OCI-LY3 (cell line): ENCODE measurements at regions not wholly inside any gene's neighbourhood (a gene's known extent, or its start where the extent isn't known, plus 50 kb on each side); places are given as distances from the start of the nearest gene placed in this dataset.

Experiments used
- EZH2phosphoT487 ChIP-seq: fragments of 200-600 bp; shearing (Covaris generic); IDR thresholded peaks from 2 replicates; pipeline ENCODE4 v1.6.1; 2018; ENCODE audit warnings: antibody characterized with exemption, mixed run types, low read depth
- TF ChIP-seq, protein P1 (sequence below): fragments of 200-600, 300-600 bp; sonication (generic); IDR thresholded peaks from 2 replicates; pipeline ENCODE4 v1.5.1; 2014; ENCODE audit warnings: antibody characterized with exemption, low read length, low read depth

DNA sequence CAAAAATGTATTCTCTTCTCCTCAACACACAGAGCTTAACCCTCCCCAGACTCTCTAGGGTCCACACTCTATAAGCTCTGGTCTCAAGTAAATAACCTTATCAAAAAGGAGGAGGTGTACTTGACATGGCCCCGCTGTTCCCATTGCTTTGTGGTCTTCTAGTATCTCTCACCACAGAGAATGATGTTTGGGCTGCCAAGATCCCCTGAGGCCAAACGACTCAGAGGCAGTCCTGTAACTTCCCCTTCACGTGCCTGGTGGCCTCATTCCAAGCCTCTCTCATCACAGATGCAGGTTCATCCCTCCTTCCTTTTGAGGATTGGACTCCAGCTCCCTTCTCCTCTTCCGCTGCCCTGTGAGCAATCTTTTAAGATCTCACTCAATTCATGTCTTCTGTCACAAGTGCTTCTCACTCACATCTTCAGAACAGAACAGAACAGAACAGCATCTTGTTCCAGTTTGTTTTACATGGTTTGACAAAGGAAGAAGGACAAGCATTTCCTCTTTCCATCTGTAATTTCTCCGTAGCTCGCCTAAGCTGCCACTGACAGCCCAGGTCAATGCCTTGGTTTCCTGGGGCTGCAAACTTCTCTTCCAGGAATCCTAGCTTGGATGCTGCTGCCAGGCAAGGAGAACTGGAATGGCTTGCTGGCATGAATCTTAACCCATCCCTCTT is 541.5 kb downstream of the CD83 start:
- TF ChIP-seq EZH2phosphoT487: no peak
- TF ChIP-seq, protein P1, sequence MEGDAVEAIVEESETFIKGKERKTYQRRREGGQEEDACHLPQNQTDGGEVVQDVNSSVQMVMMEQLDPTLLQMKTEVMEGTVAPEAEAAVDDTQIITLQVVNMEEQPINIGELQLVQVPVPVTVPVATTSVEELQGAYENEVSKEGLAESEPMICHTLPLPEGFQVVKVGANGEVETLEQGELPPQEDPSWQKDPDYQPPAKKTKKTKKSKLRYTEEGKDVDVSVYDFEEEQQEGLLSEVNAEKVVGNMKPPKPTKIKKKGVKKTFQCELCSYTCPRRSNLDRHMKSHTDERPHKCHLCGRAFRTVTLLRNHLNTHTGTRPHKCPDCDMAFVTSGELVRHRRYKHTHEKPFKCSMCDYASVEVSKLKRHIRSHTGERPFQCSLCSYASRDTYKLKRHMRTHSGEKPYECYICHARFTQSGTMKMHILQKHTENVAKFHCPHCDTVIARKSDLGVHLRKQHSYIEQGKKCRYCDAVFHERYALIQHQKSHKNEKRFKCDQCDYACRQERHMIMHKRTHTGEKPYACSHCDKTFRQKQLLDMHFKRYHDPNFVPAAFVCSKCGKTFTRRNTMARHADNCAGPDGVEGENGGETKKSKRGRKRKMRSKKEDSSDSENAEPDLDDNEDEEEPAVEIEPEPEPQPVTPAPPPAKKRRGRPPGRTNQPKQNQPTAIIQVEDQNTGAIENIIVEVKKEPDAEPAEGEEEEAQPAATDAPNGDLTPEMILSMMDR: no peak
